K562 (cell line): ENCODE measurements at regions not wholly inside any gene's neighbourhood (a gene's known extent, or its start where the extent isn't known, plus 50 kb on each side); places are given as distances from the start of the nearest gene placed in this dataset.
"Not testable (repeated sequence)": the region's sequence is repeated elsewhere in the genome, so short reads cannot be mapped to it uniquely, and the experiment has no call there.

Source experiments
- ATAC-seq: fragments of 200-7000 bp; cut with Tn5 transposase; 3 replicates; pipeline ENCODE4 v1.9.1; 2020; ENCODE audit warnings: moderate library complexity
- BruUV-seq: library from RNA; stranded (reverse); fragments of 400-500 nt; replicated peaks from 2 replicates; lab custom pipeline; 2021; lab: Mats Ljungman, UMichigan
- CTCF ChIA-PET: fragments of 300-600 bp; formaldehyde crosslinking; extraction: SDS; loops from one replicate; lab custom pipeline; 2021; ENCODE audit warnings: low intra/inter-chr PET ratio; lab: Yijun Ruan, JAX
- POLR2A ChIA-PET: fragments of 300-600, 350-650 bp; sonication (Branson Sonifier 250); formaldehyde crosslinking; extraction: SDS; loops from one replicate; lab custom pipeline; 2021; ENCODE audit warnings: antibody characterized with exemption, inconsistent platforms; lab: Yijun Ruan, JAX
- DNase-seq, 4 experiments: peaks; one replicate each; pipeline versions ENCODE4 v3.0.0 to v3.0.0-alpha.2; 2011 to 2018; ENCODE audit warnings: low spot score in 3 of 4, mixed read lengths in 3 of 4; ENCODE audit errors: extremely low read depth in 1 of 4
- FAIRE-seq: peaks from 2 replicates; lab custom pipeline; 2011; peaks lifted over from hg19 to GRCh38; lab: Jason Lieb, UNC
- H2AFZ ChIP-seq: 2 replicates; pipeline ENCODE4 v1.6.0; 2011; ENCODE audit warnings: low read depth, low read length, control low read depth, inconsistent platforms
- H3K27ac ChIP-seq: fragments of 200-600 bp; 3 replicates; pipeline ENCODE4 v1.8.0; 2011; ENCODE audit warnings: low read depth, mild to moderate bottlenecking, control low read depth, inconsistent platforms, low read length, moderate library complexity, mixed read lengths; ENCODE audit errors: extremely low read depth
- H3K27me3 ChIP-seq, 2 experiments: fragments of 300-600 bp in 1 of 2; 2 replicates in 1 of 2; 3 replicates in 1 of 2; pipeline versions ENCODE4 v1.6.0 to v1.8.0; 2011; ENCODE audit warnings: inconsistent platforms in 2 of 2, low read length in 2 of 2, mild to moderate bottlenecking in 1 of 2, mixed read lengths in 1 of 2, moderate library complexity in 1 of 2; ENCODE audit not compliant: control insufficient read depth in 2 of 2, insufficient read depth in 2 of 2
- H3K36me3 ChIP-seq: fragments of 300-600 bp; 3 replicates; pipeline ENCODE4 v1.8.0; 2011; ENCODE audit warnings: mild to moderate bottlenecking, low read length, inconsistent platforms; ENCODE audit not compliant: control insufficient read depth, insufficient read depth
- H3K4me1 ChIP-seq, 2 experiments: fragments of 200-600 bp in 1 of 2; replicated peaks in 1 of 2; 2 replicates in 1 of 2; 3 replicates in 1 of 2; pipeline versions ENCODE4 v1.5.1 to v1.8.0; 2011; ENCODE audit warnings: inconsistent platforms in 2 of 2, low read length in 2 of 2, mild to moderate bottlenecking in 1 of 2, mixed read lengths in 1 of 2, moderate library complexity in 1 of 2; ENCODE audit not compliant: control insufficient read depth in 2 of 2, insufficient read depth in 2 of 2
- H3K4me2 ChIP-seq: 2 replicates; pipeline ENCODE4 v1.6.1; 2011; ENCODE audit warnings: low read length, control low read depth, inconsistent platforms, mixed read lengths; ENCODE audit not compliant: insufficient read depth
- H3K4me3 ChIP-seq: fragments of 200-600 bp; sonication (generic), shearing (Covaris generic); 2 replicates; pipeline ENCODE4 v1.5.1; 2016; ENCODE audit warnings: control low read depth, inconsistent platforms
- H3K79me2 ChIP-seq: fragments of 200-600 bp; 3 replicates; pipeline ENCODE4 v1.8.0; 2011; ENCODE audit warnings: low read length, inconsistent platforms; ENCODE audit not compliant: control insufficient read depth, insufficient read depth
- H3K9ac ChIP-seq, 2 experiments: 2 replicates each; pipeline versions ENCODE4 v1.6.0 to v1.6.1; 2011; ENCODE audit warnings: low read depth in 2 of 2, low read length in 2 of 2, control low read depth in 1 of 2, inconsistent platforms in 1 of 2, mild to moderate bottlenecking in 1 of 2, mixed read lengths in 1 of 2; ENCODE audit not compliant: insufficient read depth in 1 of 2
- H3K9me1 ChIP-seq: one replicate; pipeline ENCODE4 v1.6.0; 2011; ENCODE audit warnings: inconsistent platforms, mild to moderate bottlenecking, low read length, moderate library complexity; ENCODE audit not compliant: control insufficient read depth, insufficient read depth
- H3K9me3 ChIP-seq: replicated peaks from 2 replicates; pipeline ENCODE4 v1.5.1; 2011; ENCODE audit warnings: low read depth, low read length, inconsistent platforms; ENCODE audit not compliant: control insufficient read depth, insufficient read depth
- H4K20me1 ChIP-seq: replicated peaks from 2 replicates; pipeline ENCODE4 v1.6.1; 2011; ENCODE audit warnings: low read length, inconsistent platforms, mixed read lengths; ENCODE audit not compliant: control insufficient read depth, insufficient read depth
- ESRRB ChIP-seq: fragments of 250-450 bp; sonication (Bioruptor Pico); IDR thresholded peaks from 2 replicates; pipeline ENCODE4 v1.5.0; 2020; ENCODE audit warnings: mild to moderate bottlenecking, moderate library complexity, borderline replicate concordance
- ETV6 ChIP-seq, 3 experiments: fragments of 150-350 bp in 1 of 3; sonication (generic) in 1 of 3; formaldehyde crosslinking in 1 of 3; IDR thresholded peaks; 2 replicates each; pipeline versions ENCODE4 v1.6.1 to v1.8.0; 2014 to 2022; ENCODE audit warnings: borderline replicate concordance in 2 of 3, low read depth in 2 of 3, antibody characterized with exemption in 1 of 3, low read length in 1 of 3, mild to moderate bottlenecking in 1 of 3, missing genetic modification reagents in 1 of 3
- NFYB ChIP-seq: IDR thresholded peaks from 2 replicates; pipeline ENCODE4 v1.6.1; 2011; ENCODE audit warnings: mild to moderate bottlenecking, moderate library complexity; ENCODE audit not compliant: insufficient read length; ENCODE audit errors: extremely low read depth
- NONO ChIP-seq, 2 experiments: fragments of 200-400 bp in 1 of 2; fragments of 450-650 bp in 1 of 2; formaldehyde crosslinking in 1 of 2; IDR thresholded peaks; 2 replicates each; pipeline ENCODE4 v1.6.1; 2017; ENCODE audit warnings: low read depth in 2 of 2, mild to moderate bottlenecking in 2 of 2, moderate library complexity in 2 of 2, low read length in 1 of 2
- YY1 ChIP-seq, 3 experiments: IDR thresholded peaks; 2 replicates each; pipeline ENCODE4 v1.6.1; 2011; ENCODE audit warnings: low read length in 2 of 3, mild to moderate bottlenecking in 2 of 3, moderate library complexity in 2 of 3, borderline replicate concordance in 1 of 3, control low read depth in 1 of 3, low read depth in 1 of 3; ENCODE audit not compliant: insufficient read depth in 3 of 3, insufficient replicate concordance in 2 of 3, control insufficient read depth in 1 of 3, insufficient read length in 1 of 3; ENCODE audit errors: extremely low read depth in 1 of 3
- ZNF780A ChIP-seq: fragments of 250-450 bp; sonication (Bioruptor Pico); IDR thresholded peaks from 2 replicates; pipeline ENCODE4 v1.5.0; 2021; ENCODE audit warnings: mild to moderate bottlenecking
- WGBS: fragments of 100-300 bp; shearing (Covaris generic); methylation state at CpG from one replicate; pipeline ENCODE4 v1.1.6; 2016; ENCODE audit warnings: low coverage, mixed read lengths; ENCODE audit not compliant: insufficient coverage; ENCODE audit errors: missing lambda C conversion rate; 5-methylcytosine and 5-hydroxymethylcytosine counted together
- in situ Hi-C: fragments of 300-500 bp; cut with MboI; formaldehyde crosslinking; loops from 4 replicates; pipeline ENCODE4 v1.15.0; 2018; ENCODE audit warnings: inconsistent platforms, mixed read lengths
- intact Hi-C: fragments of 100-400 bp; cut with micrococcal nuclease; formaldehyde crosslinking; loops from 2 replicates; pipeline ENCODE4 v1.14.2; 2022

DNA sequence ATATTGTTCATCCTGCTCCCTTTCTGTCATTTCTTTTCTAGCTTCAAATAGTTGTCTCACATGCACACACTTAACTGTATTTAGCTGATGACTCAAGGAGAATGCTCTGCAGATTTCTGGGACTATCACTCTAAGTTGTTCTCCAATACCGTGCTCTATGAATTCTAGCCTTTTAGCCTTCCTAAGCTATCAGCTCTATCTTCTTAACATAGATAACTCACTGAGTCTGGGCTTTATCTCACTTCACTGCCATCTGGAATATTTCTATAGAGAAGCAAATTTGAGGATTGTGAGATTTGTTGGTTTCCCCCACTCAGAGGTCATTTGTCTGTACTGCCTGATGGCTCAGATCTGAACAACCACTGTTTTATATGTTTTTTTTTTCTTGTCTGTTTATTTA is 369.7 kb downstream of the TUSC1 start (continued):
- TF ChIP-seq ETV6 (IDR thresholded peaks at IDR 0.05; ENCODE audit: borderline replicate concordance in 1 of 2, low read depth in 2 of 2, low read length in 1 of 2) (no peak), ETV6 (CRISPR knock-in tag; IDR thresholded peaks at IDR 0.05; ENCODE audit: borderline replicate concordance) (no peak), NFYB (no peak), ZNF780A (CRISPR knock-in tag) (no peak)

DNA sequence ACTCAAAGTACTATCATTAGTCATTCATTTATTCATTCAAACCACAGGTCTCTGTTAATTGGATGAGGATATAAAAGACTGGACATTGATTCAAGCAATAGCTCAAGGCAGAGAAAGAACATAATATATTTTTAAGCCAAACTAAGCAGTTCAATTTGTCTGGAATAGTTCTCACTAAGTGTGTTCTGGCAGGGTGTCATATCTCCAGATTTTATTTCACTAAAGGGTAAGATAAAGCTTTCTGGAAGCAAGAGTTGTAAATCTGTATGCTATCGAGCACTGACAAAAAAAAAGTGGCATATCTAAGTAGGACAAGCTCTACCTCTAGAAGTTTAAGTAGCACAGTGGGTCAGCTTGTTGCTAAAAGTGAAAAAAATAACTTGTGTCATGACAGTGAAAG is 375.6 kb downstream of the TUSC1 start:
- Histone ChIP-seq H4K20me1 (no peaks in the 10 kb centered on the region), H3K79me2 (no peaks in the 10 kb centered on the region), H3K27ac (no peak overlapping the region), H3K4me2 (no peak overlapping the region), H3K9ac (no peak overlapping the region), H3K27me3 (no peaks in the 10 kb centered on the region), H3K9me3 (no peaks in the 10 kb centered on the region), H3K9me1 (no peaks in the 10 kb centered on the region), H2AFZ (no peak overlapping the region), H3K36me3 (no peaks in the 10 kb centered on the region), H3K4me3 (no peak overlapping the region), H3K4me1 (no peaks in the 10 kb centered on the region)
- no peak for FAIRE-seq
- intact Hi-C loops (no loop called here), in situ Hi-C loops (no loop called here)
- no peak for DNase-seq
- WGBS, result no CpG with 5 or more reads among the region's 1 CpG
- no TSS peak for BruUV-seq
- ATAC-seq, result no peak
- ChIA-PET CTCF (no interaction called here), POLR2A (no interaction called here)
- TF ChIP-seq NONO (IDR thresholded peaks at IDR 0.05; ENCODE audit: low read depth in 2 of 2, low read length in 1 of 2) (no peak), YY1 (IDR thresholded peaks at IDR 0.05; ENCODE audit: borderline replicate concordance in 1 of 3, control insufficient read depth in 1 of 3, extremely low read depth in 1 of 3, insufficient read depth in 3 of 3, insufficient read length in 1 of 3, insufficient replicate concordance in 2 of 3, low read depth in 1 of 3, low read length in 2 of 3) (no peak), ESRRB (no peak)

DNA sequence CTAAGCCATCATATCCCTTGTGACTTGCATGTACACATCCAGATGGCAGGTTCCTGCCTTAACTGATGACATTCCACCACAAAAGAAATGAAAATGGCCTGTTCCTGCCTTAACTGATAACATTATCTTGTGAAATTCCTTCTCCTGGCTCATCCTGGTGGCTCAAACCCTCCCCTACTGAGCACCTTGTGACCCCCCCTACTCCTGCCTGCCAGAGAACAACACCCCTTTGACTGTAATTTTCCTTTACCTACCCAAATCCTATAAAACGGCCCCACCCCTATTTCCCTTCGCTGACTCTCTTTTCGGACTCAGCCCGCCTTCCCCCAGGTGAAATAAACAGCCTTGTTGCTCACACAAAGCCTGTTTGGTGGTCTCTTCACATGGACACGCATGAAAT is 390.0 kb downstream of the TUSC1 start:
- H2AFZ ChIP-seq, intact Hi-C loops, CTCF ChIA-PET, H3K9me3 ChIP-seq, in situ Hi-C loops, POLR2A ChIA-PET, ATAC-seq, H3K36me3 ChIP-seq, H3K9me1 ChIP-seq, H3K4me3 ChIP-seq, DNase-seq, H3K4me2 ChIP-seq, H3K9ac ChIP-seq, BruUV-seq, H3K4me1 ChIP-seq, H3K27ac ChIP-seq, H4K20me1 ChIP-seq, H3K79me2 ChIP-seq, FAIRE-seq, H3K27me3 ChIP-seq: not testable (repeated sequence)
- WGBS, result no CpG with 5 or more reads among the region's 5 CpGs
